HL-60 (cell line): ENCODE measurements at regions not wholly inside any gene's neighbourhood (a gene's known extent, or its start where the extent isn't known, plus 50 kb on each side); places are given as distances from the start of the nearest gene placed in this dataset.

Experiments
- GABPA ChIP-seq: IDR thresholded peaks from 2 replicates; pipeline ENCODE4 v1.6.1; 2012; ENCODE audit warnings: low read depth
- POLR2AphosphoS5 ChIP-seq: IDR thresholded peaks from 2 replicates; pipeline ENCODE4 v1.6.1; 2012; ENCODE audit warnings: low read depth
- SPI1 ChIP-seq: IDR thresholded peaks from 2 replicates; pipeline ENCODE4 v1.6.1; 2012; ENCODE audit warnings: low read depth, mild to moderate bottlenecking, borderline replicate concordance
- TF ChIP-seq, protein P1 (sequence below): IDR thresholded peaks from one replicate; pipeline ENCODE4 v1.5.1; 2011; ENCODE audit warnings: low read length, control low read depth, inconsistent platforms; ENCODE audit not compliant: insufficient read depth
- TF ChIP-seq, protein P2 (sequence below): IDR thresholded peaks from 2 replicates; pipeline ENCODE4 v1.6.1; 2012; ENCODE audit warnings: low read depth; ENCODE audit not compliant: insufficient replicate concordance

DNA sequence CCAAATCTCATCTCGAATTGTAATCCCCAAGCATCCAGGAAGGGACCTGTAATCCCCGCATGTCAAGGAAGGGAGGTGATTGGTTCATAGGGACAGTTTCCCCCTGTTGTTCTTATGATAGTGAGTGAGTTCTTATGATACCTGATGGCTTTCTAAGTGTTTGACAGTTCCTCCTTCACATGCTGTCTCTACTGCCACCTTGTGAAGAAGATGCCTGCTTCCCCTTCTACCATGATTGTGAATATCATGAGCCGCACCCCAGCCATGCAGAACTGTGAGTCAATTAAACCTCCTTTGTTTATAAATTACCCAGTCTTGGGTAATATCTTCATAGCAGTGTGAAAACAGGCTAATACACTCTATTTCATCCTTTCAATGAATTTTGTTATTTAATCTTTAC, 446.7 kb downstream of the RNF144A start:
- TF ChIP-seq, protein P1, sequence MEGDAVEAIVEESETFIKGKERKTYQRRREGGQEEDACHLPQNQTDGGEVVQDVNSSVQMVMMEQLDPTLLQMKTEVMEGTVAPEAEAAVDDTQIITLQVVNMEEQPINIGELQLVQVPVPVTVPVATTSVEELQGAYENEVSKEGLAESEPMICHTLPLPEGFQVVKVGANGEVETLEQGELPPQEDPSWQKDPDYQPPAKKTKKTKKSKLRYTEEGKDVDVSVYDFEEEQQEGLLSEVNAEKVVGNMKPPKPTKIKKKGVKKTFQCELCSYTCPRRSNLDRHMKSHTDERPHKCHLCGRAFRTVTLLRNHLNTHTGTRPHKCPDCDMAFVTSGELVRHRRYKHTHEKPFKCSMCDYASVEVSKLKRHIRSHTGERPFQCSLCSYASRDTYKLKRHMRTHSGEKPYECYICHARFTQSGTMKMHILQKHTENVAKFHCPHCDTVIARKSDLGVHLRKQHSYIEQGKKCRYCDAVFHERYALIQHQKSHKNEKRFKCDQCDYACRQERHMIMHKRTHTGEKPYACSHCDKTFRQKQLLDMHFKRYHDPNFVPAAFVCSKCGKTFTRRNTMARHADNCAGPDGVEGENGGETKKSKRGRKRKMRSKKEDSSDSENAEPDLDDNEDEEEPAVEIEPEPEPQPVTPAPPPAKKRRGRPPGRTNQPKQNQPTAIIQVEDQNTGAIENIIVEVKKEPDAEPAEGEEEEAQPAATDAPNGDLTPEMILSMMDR, result no peak
- no peak for TF ChIP-seq GABPA
- TF ChIP-seq, protein P2, sequence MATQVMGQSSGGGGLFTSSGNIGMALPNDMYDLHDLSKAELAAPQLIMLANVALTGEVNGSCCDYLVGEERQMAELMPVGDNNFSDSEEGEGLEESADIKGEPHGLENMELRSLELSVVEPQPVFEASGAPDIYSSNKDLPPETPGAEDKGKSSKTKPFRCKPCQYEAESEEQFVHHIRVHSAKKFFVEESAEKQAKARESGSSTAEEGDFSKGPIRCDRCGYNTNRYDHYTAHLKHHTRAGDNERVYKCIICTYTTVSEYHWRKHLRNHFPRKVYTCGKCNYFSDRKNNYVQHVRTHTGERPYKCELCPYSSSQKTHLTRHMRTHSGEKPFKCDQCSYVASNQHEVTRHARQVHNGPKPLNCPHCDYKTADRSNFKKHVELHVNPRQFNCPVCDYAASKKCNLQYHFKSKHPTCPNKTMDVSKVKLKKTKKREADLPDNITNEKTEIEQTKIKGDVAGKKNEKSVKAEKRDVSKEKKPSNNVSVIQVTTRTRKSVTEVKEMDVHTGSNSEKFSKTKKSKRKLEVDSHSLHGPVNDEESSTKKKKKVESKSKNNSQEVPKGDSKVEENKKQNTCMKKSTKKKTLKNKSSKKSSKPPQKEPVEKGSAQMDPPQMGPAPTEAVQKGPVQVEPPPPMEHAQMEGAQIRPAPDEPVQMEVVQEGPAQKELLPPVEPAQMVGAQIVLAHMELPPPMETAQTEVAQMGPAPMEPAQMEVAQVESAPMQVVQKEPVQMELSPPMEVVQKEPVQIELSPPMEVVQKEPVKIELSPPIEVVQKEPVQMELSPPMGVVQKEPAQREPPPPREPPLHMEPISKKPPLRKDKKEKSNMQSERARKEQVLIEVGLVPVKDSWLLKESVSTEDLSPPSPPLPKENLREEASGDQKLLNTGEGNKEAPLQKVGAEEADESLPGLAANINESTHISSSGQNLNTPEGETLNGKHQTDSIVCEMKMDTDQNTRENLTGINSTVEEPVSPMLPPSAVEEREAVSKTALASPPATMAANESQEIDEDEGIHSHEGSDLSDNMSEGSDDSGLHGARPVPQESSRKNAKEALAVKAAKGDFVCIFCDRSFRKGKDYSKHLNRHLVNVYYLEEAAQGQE, result no peak
- no peak for TF ChIP-seq POLR2AphosphoS5
- no peak for TF ChIP-seq SPI1
